HL-60/S4 (cell line): ENCODE measurements at regions not wholly inside any gene's neighbourhood (a gene's known extent, or its start where the extent isn't known, plus 50 kb on each side); places are given as distances from the start of the nearest gene placed in this dataset.

Experiments
- in situ Hi-C: fragments of 300-500 bp; cut with MboI; formaldehyde crosslinking; loops from 2 replicates; pipeline ENCODE4 v1.14.3; 2022; ENCODE audit warnings: low sequenced_read_pairs

DNA sequence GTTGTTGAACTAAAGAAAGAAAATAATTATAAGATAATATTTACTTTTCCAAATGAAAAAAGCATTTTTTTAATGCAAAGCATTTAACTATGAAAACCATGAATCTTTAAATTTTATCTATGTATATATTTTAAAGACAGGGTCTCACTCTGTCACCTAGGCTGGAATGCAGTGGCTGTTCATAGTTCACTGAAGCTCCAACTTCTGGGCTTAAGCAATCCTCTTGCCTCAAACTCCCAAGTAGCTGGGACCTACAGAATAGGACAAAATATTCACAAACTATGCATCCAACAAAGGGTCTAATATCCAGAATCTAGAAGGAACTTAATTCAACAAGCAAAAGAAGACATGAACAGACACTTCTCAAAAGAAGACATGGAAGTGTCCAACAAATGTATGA lies 55.9 kb upstream of the ALB start:
- in situ Hi-C loops: loop anchor here (25.0 kb wide), 1 partner anchor 789 kb away; no protein-coding TSS in a partner anchor

DNA sequence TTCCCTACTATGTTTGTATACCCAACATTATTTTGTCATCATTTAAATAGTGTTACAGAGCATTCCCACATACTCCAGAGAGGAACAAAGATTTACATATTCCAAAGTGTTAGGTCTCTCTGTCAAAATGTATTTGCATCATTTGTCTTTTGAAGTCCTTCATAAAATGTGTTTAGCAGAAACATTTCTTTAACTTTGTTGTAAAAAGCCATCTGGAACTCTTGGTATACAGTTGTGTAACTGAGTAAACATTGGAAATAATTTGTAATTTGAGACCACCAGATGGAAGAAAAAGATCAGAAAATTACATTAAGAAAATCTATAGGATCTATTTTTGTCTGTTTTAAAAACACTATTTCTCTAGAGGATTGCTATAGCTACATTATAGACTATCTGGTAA lies 56.6 kb upstream of the ALB start:
- in situ Hi-C loops: loop anchor here (25.0 kb wide), 1 partner anchor 790 kb away; no protein-coding TSS in a partner anchor

DNA sequence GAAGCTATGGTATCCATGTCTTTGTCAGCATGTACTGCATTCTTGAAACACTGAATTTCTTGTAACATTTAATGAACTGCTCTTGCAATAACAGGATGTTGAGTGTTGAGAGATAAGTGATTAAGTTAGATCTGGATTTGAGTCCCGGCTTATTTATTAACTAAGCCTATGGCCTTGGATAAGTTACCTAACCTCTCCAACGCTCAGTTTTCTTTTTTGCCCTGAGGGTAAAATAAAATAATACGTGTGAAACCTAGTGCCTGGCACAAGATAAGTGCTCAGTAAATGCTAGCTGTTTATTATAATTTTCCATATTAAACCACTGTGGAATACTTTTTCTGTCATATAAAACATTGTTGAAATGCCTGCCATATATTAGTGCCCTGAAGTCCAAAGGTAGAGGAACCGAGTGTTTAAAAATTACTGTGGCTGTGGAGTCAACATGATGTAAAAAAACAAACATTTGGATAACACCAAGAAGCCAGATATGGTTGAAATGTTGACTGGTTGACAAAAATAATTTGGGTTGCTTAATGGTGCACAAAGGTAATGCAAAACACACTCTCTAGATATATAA lies 58.6 kb upstream of the ALB start:
- in situ Hi-C loops: loop anchor here (25.0 kb wide), 1 partner anchor 792 kb away; no protein-coding TSS in a partner anchor

DNA sequence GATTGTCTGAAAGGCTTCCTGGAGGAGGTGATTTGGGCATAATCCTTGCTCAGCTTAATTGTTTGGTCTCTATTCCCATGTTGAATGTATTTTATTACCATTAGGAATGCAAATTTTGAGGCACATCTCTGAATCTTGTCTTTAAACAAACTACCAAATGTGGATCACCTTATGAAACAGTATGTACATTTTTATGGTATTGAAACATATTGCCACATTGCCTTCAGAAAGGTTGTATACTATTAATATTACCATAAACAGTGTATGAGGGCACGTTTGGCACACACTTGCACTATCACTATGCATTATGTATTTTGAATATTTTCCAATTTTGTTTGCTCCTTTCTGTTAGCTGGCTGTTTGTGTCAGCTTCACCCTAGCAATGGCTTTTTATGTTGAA lies 60.0 kb upstream of the ALB start:
- in situ Hi-C loops: loop anchor here (25.0 kb wide), 1 partner anchor 793 kb away; no protein-coding TSS in a partner anchor

DNA sequence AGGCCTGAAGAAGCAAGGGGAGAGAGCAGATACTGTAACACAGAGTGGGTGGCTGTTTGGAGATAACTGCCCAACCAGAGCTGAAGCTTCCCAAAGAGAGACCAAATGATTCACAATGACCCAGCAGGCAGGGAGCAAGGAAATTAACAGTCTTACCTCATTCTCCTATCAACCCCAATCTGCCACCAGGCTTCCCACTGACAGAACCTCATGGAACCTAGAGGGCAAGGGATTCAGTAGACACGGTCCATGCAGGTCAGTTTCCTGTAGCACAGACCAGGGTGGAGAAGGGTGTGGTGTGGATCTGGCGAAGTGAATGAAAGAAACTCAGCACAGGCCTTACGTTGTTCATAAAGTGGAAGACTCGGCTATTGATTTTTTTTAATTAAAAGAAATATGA lies 60.7 kb upstream of the ALB start:
- in situ Hi-C loops: loop anchor here (25.0 kb wide), 1 partner anchor 794 kb away; no protein-coding TSS in a partner anchor

DNA sequence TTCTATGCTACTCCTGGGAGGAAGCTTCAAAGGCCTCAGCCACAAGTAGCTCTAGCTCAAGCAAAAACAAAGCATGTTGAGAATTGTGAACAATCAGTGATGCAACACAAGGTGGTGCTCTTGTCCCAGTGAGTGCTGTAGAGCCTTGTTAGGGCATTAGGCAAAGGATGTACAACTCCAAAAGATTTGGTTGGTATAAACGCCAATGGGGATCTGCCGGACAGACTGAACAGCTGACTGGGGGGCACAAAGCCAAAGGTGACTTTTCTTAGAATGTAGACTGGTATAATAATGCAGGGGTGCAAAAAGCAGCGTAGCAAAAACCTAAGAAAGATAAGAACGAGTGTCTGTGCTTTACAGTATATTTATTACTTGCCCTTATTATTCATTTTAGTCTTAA lies 62.6 kb upstream of the ALB start:
- in situ Hi-C loops: loop anchor here (25.0 kb wide), 1 partner anchor 796 kb away; no protein-coding TSS in a partner anchor

DNA sequence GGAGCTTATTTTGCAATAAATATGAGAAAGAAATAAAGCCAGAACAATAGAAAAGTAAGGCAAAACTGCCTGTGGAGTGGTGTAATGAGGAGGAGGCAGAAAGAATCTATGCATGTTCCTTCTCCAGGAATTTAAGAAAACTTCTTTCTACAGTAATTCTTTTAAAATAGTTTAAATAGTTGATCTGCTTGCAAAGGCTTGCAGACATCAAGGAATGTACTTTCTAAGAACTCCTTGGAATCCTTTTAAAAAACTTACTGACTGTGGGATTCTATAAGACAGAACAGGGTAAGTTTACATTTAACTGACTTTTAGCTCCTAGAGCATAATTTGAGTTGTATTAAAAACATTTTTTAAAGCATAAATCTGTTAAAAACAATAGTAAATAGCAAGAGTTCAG lies 63.2 kb upstream of the ALB start:
- in situ Hi-C loops: loop anchor here (25.0 kb wide), 1 partner anchor 796 kb away; no protein-coding TSS in a partner anchor

DNA sequence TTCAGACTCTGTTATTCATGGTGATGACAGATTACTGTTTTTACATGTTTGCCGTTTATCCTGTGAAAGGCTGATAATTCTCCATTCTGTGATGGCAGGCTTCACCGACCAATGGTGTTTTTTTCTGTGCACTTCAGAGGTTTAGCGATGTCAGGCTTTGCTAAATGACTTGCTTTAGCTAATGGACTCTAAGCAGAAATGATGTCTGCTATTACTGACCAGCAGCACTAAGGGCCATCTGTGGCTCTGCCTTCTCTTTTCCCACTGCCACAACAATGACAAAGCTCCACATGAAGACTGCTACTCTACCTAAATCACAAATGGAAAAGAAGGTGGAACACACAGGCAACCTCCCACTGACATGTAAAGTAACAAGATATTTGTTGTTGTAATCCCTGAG lies 68.4 kb upstream of the ALB start:
- in situ Hi-C loops: loop anchor here (25.0 kb wide), 1 partner anchor 802 kb away; no protein-coding TSS in a partner anchor

DNA sequence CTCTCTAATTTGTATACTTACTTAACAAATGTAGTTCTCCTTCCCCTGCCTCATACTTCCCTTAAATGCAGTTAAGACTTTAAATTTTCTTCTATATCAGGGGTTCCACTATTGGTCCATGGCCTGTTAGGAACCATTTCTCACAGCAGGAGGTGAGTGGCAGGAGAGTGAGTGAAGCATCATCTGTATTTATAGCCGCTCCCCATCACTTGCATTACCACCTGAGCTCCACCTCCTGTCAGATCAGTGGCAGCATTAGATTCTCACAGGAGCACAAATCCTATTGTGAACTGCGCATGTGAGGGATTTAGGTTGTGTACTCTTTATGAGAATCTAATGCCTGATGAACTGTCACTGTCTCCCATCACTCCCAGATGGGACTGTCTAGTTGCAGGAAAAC lies 72.1 kb upstream of the ALB start:
- in situ Hi-C loops: loop anchor here (25.0 kb wide), 1 partner anchor 805 kb away; no protein-coding TSS in a partner anchor

DNA sequence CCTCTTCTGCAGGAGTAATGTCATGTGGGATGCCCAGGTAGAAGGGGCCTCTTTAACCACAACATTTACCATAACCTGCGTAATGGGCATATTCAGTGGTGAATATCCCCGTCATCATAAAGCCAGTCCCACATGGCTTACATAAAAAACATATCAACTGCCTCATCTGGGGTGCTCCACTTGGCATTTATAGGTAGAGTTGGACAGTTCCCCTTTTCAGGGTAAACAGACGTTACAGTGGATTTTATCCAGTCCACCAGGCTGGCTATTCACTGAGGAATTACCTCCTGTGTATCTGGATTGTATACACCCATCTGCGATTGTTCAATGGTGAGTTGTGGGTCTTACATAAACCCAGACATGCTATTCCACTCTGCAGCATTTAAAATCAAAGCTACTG lies 70.7 kb upstream of the ANKRD17 start:
- in situ Hi-C loops: loop anchor here (25.0 kb wide), 1 partner anchor 808 kb away; no protein-coding TSS in a partner anchor

DNA sequence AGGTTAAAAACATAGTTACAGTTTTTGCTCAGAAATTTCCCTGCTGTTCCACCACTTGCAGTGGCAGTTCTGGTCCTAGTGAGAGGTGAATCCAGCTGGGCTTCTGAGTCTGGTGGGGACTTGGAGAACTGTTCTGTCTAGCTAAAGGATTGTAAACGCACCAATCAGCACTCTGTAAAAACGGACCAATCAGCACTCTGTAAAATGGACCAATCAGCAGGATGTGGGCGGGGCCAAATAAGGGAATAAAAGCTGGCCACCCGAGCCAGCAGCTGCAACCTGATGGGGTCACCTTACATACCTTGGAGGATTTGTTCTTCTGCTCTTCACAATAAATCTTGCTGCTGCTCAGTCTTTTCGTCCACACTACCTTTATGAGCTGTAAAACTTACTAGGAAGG lies 67.2 kb upstream of the ANKRD17 start:
- in situ Hi-C loops: loop anchor here (25.0 kb wide), 1 partner anchor 812 kb away; no protein-coding TSS in a partner anchor

DNA sequence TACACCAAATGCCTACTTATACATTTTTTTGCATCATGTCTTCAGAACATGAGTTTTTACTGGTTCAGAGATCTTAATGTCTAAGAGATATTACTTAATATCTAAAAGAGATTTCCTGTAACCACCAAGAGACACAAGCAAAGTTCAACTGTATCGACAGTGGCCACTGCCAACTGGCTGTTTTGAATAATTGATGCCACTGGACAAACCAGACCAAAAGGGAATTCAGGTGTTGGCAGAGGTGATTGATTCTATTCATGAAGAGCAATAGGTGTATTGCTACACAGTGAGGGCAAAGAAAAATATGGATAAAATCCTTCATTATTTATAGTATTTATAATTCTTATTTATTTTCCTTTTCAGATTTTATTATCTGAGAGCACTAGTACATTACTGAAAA lies 58.5 kb upstream of the ANKRD17 start:
- in situ Hi-C loops: loop anchor here (25.0 kb wide), 1 partner anchor 320 kb away; no protein-coding TSS in a partner anchor

DNA sequence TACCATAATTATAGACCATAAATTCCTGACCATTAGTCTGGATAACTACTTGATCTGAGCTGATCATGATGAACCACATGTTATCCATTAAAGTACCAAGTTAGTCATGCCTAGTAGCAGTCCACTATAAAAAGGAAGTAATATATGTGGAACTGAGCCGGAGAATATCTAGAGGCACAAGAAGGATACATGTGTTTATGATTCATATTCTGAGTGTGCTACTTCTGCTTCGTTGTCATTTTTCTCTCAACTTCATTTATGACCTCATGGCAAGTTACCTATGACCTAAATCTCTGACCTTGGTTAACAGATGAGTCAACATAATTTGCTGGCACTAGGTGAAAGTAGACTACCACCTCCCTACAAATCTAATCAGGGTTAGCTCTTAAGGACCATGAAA lies 56.5 kb upstream of the ANKRD17 start:
- in situ Hi-C loops: loop anchor here (25.0 kb wide), 1 partner anchor 322 kb away; no protein-coding TSS in a partner anchor

DNA sequence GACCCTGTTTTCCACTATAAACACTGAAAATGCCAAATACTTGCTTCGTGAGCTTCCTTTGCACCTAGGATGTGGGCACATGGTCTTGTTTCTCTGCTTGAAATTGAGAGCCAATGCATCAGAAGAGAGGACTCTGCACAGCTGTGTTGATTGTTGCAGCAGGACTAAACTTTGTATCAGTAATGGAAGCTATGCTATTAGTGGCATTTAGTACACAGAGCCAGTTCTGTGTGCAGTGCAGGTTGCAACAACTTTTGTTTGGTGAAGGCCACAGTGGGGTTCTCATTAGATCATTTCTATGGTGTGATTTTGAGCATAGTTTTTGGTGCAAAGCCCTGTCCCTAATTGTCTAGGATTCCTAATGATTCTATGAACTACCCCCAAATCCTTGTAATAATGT lies 54.4 kb upstream of the ANKRD17 start:
- in situ Hi-C loops: loop anchor here (25.0 kb wide), 1 partner anchor 324 kb away; no protein-coding TSS in a partner anchor

DNA sequence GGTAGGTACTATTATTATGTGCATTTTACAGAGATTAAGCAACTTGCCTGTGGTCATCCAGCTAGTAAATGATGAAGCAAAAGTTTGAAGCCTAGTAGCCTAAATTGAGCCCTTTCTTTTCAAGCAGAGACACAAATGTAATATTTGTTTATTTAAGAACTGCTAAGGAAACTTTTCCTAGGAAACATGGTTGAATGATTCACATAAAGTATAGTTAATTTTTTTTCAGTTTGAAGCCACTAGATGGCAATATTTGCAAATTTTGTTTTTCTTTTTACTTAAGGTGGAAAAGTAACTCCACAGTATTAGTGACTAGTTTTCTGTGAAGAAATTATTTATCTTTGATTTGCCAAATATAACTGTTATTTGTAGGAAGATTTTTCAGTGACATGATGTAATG lies 52.8 kb upstream of the ANKRD17 start:
- in situ Hi-C loops: loop anchor here (25.0 kb wide), 1 partner anchor 326 kb away; no protein-coding TSS in a partner anchor

DNA sequence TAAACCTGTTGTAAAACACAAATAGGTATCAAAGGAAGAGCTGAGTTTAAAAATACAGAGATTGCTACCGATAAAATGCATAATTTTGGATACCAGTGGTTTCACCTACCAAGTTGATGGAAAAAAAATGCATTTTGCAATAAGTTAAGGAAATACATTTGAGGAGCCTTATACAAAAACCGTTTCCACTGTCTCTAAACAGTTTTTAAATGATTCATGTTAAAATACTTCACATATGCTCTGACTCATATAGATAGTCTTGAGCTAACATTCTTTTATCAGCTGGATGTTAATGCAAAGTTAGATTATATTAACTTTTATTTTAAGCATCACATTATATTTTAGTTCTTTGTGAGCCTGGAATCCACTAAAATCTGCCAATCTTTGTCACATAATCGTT lies 50.6 kb upstream of the ANKRD17 start:
- in situ Hi-C loops: loop anchor here (25.0 kb wide), 1 partner anchor 328 kb away; no protein-coding TSS in a partner anchor
